ENCODE measurements at regions not wholly inside any gene's neighbourhood (a gene's known extent, or its start where the extent isn't known, plus 50 kb on each side); places are given as distances from the start of the nearest gene placed in this dataset.

DNA sequence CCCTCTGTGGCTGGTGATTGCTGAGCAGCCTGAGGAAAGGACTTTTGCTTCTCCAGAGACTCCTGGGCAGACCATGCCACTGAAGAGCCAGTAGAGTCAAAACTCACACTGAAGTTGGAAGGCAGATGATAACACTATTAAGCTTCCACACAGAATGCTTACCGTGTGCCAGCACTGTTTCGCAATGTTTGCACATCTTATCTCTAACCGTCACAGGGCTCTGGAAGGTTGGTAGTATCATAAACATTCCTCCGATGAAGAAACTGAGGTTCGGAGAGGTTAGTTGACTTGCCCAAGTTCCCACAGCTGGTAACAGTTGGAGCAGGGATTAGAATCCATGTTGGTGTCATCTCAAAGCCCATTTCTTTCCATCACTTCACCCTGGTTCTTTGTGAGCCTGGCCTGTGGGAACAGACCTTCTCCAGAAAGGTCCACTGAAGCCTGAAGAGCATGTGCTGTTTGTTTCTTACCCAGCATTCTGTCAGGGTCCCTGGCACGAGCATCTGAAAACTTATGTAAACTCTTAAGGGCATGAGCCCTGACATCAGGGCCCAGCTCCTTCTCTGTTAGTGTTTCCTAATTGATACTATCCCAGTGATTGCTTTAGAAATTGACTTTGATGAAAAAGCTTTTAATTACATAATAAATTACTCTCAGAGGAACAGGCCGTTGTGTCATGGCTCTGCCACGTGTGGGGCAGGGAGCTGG, 77.0 kb upstream of the PRR23C start:
- Histone ChIP-seq H3K36me3 (ENCODE audit: control insufficient read depth in 2 of 2, insufficient read depth in 2 of 2, low read length in 1 of 2) (no peaks in the 10 kb centered on the region), H3K4me1 (ENCODE audit: control insufficient read depth, insufficient read depth, low read length) (no peaks in the 10 kb centered on the region), H3K27ac (ENCODE audit: control insufficient read depth, insufficient read depth) (no peak overlapping the region), H3K4me3 (no peak overlapping the region), H2AFZ (ENCODE audit: control insufficient read depth, low read depth, low read length) (no peak overlapping the region), H3K27me3 (replicated peaks in 1 of 2; ENCODE audit: control insufficient read depth in 2 of 2, insufficient read depth in 2 of 2, low read length in 1 of 2) (no peaks in the 10 kb centered on the region), H3K4me2 (ENCODE audit: control insufficient read depth, insufficient read depth) (no peak overlapping the region), H3K9ac (ENCODE audit: control insufficient read depth, insufficient read depth, low read length) (no peak overlapping the region), H3K79me2 (ENCODE audit: control insufficient read depth, insufficient read depth, low read length) (no peaks in the 10 kb centered on the region), H4K20me1 (ENCODE audit: control insufficient read depth, insufficient read depth) (no peaks in the 10 kb centered on the region; the same call in 1 of the 2 replicates), H3K9me3 (replicated peaks; ENCODE audit: control insufficient read depth, insufficient read depth, low read length) (no peaks in the 10 kb centered on the region)
- 44% methylated on average over 8 of the region's 8 CpGs for WGBS (ENCODE audit: insufficient coverage, insufficient replicate concordance, low lambda C conversion rate, missing lambda C conversion rate)
- no peak for TF ChIP-seq TBL1XR1 (IDR thresholded peaks at IDR 0.05; ENCODE audit: low read depth, low read length)
- no peak for TF ChIP-seq TCF7 (IDR thresholded peaks at IDR 0.05; ENCODE audit: borderline replicate concordance)
- no peak for TF ChIP-seq CREM (IDR thresholded peaks at IDR 0.05; ENCODE audit: low read depth)
- TF ChIP-seq RELA (IDR thresholded peaks at IDR 0.05; ENCODE audit: borderline replicate concordance, partially characterized antibody): no peak
- TF ChIP-seq ASH2L (IDR thresholded peaks at IDR 0.05; ENCODE audit: borderline replicate concordance, low read depth): no peak
- TF ChIP-seq, protein P1, sequence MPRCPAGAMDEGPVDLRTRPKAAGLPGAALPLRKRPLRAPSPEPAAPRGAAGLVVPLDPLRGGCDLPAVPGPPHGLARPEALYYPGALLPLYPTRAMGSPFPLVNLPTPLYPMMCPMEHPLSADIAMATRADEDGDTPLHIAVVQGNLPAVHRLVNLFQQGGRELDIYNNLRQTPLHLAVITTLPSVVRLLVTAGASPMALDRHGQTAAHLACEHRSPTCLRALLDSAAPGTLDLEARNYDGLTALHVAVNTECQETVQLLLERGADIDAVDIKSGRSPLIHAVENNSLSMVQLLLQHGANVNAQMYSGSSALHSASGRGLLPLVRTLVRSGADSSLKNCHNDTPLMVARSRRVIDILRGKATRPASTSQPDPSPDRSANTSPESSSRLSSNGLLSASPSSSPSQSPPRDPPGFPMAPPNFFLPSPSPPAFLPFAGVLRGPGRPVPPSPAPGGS (IDR thresholded peaks at IDR 0.05; ENCODE audit: borderline replicate concordance, insufficient read depth, low read depth, low read length, poor library complexity, severe bottlenecking): no peak
- intact Hi-C loops (cut with micrococcal nuclease; ENCODE audit: unreplicated experiment) (no loop called here), in situ Hi-C loops (cut with MboI) (no loop called here)
- no TSS peak for BruUV-seq (replicated peaks)
- DNase-seq (ENCODE audit: low read depth, low spot score) (no peak), ATAC-seq (no peak), FAIRE-seq (no peak)
- ChIA-PET CTCF (interaction anchor here (2.3 kb wide), 1 partner anchor 11 kb away, joined by 10 read pairs; no protein-coding TSS in a partner anchor), POLR2A (no interaction called here), SMC1A (ENCODE audit: uncharacterized antibody, unreplicated experiment) (interaction anchor here (1.4 kb wide), 1 partner anchor 10 kb away, joined by 5 read pairs; no protein-coding TSS in a partner anchor), RAD21 (ENCODE audit: unreplicated experiment) (no interaction called here)

Data from GM12878 (cell line).